Thyroid gland (tissue), 4 donors: ENCODE measurements at regions not wholly inside any gene's neighbourhood (a gene's known extent, or its start where the extent isn't known, plus 50 kb on each side); places are given as distances from the start of the nearest gene placed in this dataset.

ENCODE experiments used
- DNase-seq, 2 donors: peaks; one replicate each; pipeline ENCODE4 v3.0.0-alpha.2; 2019
- H3K27ac ChIP-seq, 3 donors: fragments of 200-600 bp; sonication (generic); 1 replicate in 2 of 3; 2 replicates in 1 of 3; pipeline ENCODE4 v1.5.1; 2016 to 2019; ENCODE audit warnings: mild to moderate bottlenecking in 1 of 3, moderate library complexity in 1 of 3
- H3K27me3 ChIP-seq: fragments of 200-600 bp; sonication (generic); one replicate; pipeline ENCODE4 v1.5.1; 2019
- H3K36me3 ChIP-seq, 2 donors: fragments of 200-600 bp; sonication (generic); one replicate each; pipeline ENCODE4 v1.5.1; 2016 to 2019
- H3K4me1 ChIP-seq, 2 donors: fragments of 200-600 bp; sonication (generic); one replicate each; pipeline ENCODE4 v1.5.1; 2017 to 2019
- H3K4me3 ChIP-seq, 3 donors: fragments of 200-600 bp; sonication (generic); replicated peaks in 1 of 3; 1 replicate in 2 of 3; 2 replicates in 1 of 3; pipeline ENCODE4 v1.5.1; 2016; ENCODE audit warnings: mild to moderate bottlenecking in 1 of 3
- H3K9me3 ChIP-seq: fragments of 200-600 bp; sonication (generic); one replicate; pipeline ENCODE4 v1.5.1; 2017
- POLR2A ChIP-seq, 2 donors: fragments of 450-650 bp; IDR thresholded peaks; one replicate each; pipeline ENCODE4 v1.6.1; 2017; ENCODE audit warnings: antibody characterized with exemption in 2 of 2, mild to moderate bottlenecking in 2 of 2, moderate library complexity in 1 of 2
- WGBS, 2 donors: methylation state at CpG; one replicate each; pipeline ENCODE4 v1.1.5; 2017; 5-methylcytosine and 5-hydroxymethylcytosine counted together
- intact Hi-C: fragments of 100-400 bp; cut with DNase I; formaldehyde crosslinking; loops from one replicate; pipeline ENCODE4 v1.15.1; 2023
- TF ChIP-seq, protein P1 (sequence below), 6 experiments: fragments of 200-600 bp in 3 of 6; fragments of 450-650 bp in 3 of 6; sonication (generic) in 3 of 6; IDR thresholded peaks; one replicate each; pipeline ENCODE4 v1.5.1; 2016 to 2019; ENCODE audit warnings: antibody characterized with exemption in 6 of 6, mild to moderate bottlenecking in 2 of 6, inconsistent platforms in 1 of 6, moderate library complexity in 1 of 6

DNA sequence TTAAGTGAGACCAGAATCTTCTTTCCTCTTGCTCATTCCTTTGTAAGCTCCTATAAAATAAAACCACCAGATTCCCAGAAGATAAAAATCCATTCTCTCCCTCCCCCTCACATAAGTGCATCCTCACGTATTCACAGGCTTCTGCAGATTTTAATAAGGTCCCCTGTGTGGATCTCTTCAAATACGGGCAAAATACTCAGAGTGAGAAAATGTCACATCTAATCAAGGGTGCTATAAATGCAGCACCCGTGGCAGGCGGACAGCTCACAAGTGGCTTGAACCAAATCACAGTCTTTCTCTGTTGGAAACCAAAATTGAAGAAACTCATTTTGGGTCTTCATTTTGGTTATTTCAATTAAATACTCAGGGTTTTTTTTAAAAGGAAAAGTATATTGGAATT is 212.9 kb upstream of the CMC1 start:
- TF ChIP-seq POLR2A (IDR thresholded peaks at IDR 0.05), result no peak
- TF ChIP-seq, protein P1, sequence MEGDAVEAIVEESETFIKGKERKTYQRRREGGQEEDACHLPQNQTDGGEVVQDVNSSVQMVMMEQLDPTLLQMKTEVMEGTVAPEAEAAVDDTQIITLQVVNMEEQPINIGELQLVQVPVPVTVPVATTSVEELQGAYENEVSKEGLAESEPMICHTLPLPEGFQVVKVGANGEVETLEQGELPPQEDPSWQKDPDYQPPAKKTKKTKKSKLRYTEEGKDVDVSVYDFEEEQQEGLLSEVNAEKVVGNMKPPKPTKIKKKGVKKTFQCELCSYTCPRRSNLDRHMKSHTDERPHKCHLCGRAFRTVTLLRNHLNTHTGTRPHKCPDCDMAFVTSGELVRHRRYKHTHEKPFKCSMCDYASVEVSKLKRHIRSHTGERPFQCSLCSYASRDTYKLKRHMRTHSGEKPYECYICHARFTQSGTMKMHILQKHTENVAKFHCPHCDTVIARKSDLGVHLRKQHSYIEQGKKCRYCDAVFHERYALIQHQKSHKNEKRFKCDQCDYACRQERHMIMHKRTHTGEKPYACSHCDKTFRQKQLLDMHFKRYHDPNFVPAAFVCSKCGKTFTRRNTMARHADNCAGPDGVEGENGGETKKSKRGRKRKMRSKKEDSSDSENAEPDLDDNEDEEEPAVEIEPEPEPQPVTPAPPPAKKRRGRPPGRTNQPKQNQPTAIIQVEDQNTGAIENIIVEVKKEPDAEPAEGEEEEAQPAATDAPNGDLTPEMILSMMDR (IDR thresholded peaks at IDR 0.05), result no peak

DNA sequence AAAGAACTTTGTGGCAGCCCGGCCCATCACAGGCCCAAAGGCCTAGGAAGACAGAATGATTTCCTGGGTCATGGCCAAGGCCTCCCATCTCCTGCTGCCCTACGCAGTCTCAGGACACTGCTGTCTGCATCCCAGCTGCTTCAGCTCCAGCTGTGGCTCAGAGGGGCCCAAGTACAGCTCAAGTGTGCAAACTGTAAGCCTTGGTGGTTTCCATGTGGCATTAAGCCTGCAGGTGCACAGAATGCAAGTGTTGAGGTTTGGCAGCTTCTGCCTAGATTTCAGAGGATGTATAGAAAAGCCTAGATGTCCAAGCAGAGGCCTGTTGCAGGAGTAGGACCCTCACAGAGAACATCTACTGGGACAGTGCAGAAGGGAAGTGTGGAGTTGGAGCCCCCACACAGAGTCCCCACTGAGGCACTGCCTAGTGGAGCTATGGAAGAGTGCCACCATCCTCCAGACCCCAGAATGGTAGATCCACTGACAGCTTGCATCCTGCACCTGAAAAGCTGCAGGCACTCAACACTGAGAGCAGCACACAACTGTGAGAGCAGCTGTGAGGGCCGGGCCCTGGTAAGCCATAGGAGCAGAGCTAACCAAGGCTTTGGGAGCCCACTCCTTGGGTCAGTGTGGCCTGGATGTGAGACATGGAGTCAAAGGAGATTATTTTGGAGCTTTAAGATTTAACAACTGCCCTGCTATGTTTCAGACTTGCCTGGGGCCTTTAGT is 208.2 kb upstream of the CMC1 start:
- no peak for TF ChIP-seq POLR2A (IDR thresholded peaks at IDR 0.05)
- TF ChIP-seq, protein P1 (IDR thresholded peaks at IDR 0.05), result no peak
- no peak overlapping the region for H3K4me3 ChIP-seq
- 88 to 96% methylated on average over 2 to 3 of the region's 3 CpGs for WGBS, 2 donors

More for the DNA sequence above, 212.9 kb upstream of the CMC1 start:
- 59 to 64% methylated on average over 4 of the region's 4 CpGs for WGBS, 2 donors
- Histone ChIP-seq H3K27me3 (no peaks in the 10 kb centered on the region), H3K27ac (no peak overlapping the region), H3K4me3 (no peak overlapping the region), H3K36me3 (no peaks in the 10 kb centered on the region), H3K4me1 (no peaks in the 10 kb centered on the region), H3K9me3 (no peaks in the 10 kb centered on the region)
- DNase-seq, result no peak
- intact Hi-C loops, result no loop called here

DNA sequence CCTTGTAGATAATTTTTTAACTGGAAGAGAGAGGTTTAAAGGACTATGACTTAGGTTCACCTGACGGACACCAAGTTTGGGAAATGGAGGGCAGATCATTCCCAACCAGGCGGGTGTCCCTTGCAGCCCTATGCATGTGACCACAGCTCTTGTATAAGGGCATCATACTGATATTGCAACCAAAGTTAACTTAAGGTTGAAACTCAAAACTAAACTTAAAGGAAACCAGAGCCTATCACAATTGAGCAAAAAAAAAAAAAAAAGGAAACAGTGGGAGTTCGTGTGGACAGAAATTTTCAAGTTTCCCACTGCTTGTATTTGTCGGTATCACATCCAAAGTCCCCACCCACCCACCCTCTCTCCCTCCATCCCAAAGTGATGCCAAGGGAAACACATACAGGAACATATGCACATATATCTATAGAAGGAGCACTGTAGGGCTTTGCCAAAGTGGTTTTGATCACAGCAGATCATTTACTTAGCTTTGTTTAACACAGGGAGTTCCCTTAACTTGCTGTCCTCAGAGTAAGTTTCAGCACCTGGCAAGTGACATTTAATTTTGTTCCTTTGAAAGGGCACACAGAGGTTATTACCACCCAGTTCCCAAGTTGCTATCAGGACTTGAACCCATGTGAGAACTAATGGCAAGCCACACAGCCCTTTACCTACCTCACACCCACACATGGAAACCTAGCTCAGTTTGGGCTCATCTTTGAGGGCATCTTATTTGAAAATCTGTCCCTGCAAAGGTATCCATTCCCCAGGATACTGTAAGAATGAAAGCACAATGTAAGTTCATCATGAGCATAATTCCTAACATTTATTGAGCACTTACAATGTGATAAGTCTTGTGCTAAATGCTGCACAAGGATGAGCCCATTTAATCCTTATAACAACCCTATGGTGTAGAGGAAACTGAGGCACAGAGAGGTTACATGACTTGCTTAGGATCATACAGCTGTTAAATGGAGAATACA is 204.5 kb upstream of the CMC1 start:
- H3K27me3 ChIP-seq, result no peaks in the 10 kb centered on the region
- 70 to 81% methylated on average over 4 of the region's 4 CpGs for WGBS, 2 donors
- TF ChIP-seq POLR2A (IDR thresholded peaks at IDR 0.05), result no peak
- TF ChIP-seq, protein P1 (IDR thresholded peaks at IDR 0.05), result no peak
- no peaks in the 10 kb centered on the region for H3K36me3 ChIP-seq
- no peak overlapping the region for H3K4me3 ChIP-seq
- DNase-seq, result no peak
- no peaks in the 10 kb centered on the region for H3K9me3 ChIP-seq
- intact Hi-C loops, result no loop called here
- no peak overlapping the region for H3K27ac ChIP-seq
- H3K4me1 ChIP-seq, result no peaks in the 10 kb centered on the region

More for the DNA sequence above, 208.2 kb upstream of the CMC1 start:
- no peaks in the 10 kb centered on the region for H3K27me3 ChIP-seq
- H3K27ac ChIP-seq, result no peak overlapping the region
- H3K4me1 ChIP-seq, result no peaks in the 10 kb centered on the region
- intact Hi-C loops, result no loop called here
- no peaks in the 10 kb centered on the region for H3K36me3 ChIP-seq
- DNase-seq, result no peak
- H3K9me3 ChIP-seq, result no peaks in the 10 kb centered on the region

DNA sequence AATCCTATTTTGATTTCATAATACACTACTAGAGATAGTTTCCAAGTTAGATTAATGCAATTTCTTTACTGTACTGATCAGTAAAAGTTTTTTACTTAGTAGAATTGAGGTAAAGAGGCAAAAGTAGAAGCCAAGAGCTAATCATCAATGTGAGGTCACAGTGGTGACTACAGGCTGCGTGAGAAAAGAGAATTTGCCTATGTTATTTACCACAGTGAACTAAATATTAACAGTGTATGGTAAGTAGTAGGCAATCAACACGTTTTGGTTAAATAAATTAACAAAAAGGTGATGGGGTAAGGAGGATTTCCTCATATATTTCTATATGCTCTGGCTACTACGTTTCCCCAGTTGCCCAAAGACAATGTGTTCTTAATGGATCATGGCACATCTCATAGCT is 202.2 kb upstream of the CMC1 start:
- intact Hi-C loops, result no loop called here

More for the DNA sequence above, 202.2 kb upstream of the CMC1 start:
- H3K27ac ChIP-seq, result no peak overlapping the region
- 75 to 78% methylated on average over 3 of the region's 3 CpGs for WGBS, 2 donors
- H3K27me3 ChIP-seq, result no peaks in the 10 kb centered on the region
- no peaks in the 10 kb centered on the region for H3K9me3 ChIP-seq
- H3K36me3 ChIP-seq, result no peaks in the 10 kb centered on the region
- no peak for TF ChIP-seq POLR2A (IDR thresholded peaks at IDR 0.05)
- TF ChIP-seq, protein P1 (IDR thresholded peaks at IDR 0.05), result no peak
- H3K4me3 ChIP-seq, result no peak overlapping the region
- DNase-seq, result no peak
- H3K4me1 ChIP-seq, result no peaks in the 10 kb centered on the region
